Panc1 (cell line): ENCODE measurements at regions not wholly inside any gene's neighbourhood (a gene's known extent, or its start where the extent isn't known, plus 50 kb on each side); places are given as distances from the start of the nearest gene placed in this dataset.

ENCODE experiments used
- ATAC-seq: fragments of 200-7000 bp; cut with Tn5 transposase; 2 replicates; pipeline ENCODE4 v1.9.1; 2020; ENCODE audit warnings: mild to moderate bottlenecking, moderate library complexity
- BruUV-seq: library from RNA; stranded (reverse); fragments of 400-500 nt; replicated peaks from 2 replicates; lab custom pipeline; 2021; lab: Mats Ljungman, UMichigan
- CTCF ChIA-PET: fragments of 300-600 bp; sonication (Branson Sonifier 250); formaldehyde crosslinking; loops from one replicate; lab custom pipeline; 2022; ENCODE audit warnings: antibody characterized with exemption; lab: Charles Lee
- POLR2A ChIA-PET: fragments of 300-600 bp; sonication (Branson Sonifier 250); formaldehyde crosslinking; loops from one replicate; lab custom pipeline; 2022; ENCODE audit warnings: antibody characterized with exemption; lab: Charles Lee
- DNase-seq: peaks from one replicate; pipeline ENCODE4 v3.0.0-alpha.2; 2010; ENCODE audit warnings: low read depth, low spot score
- H3K27ac ChIP-seq: 2 replicates; pipeline ENCODE4 v1.5.1; 2011; ENCODE audit warnings: mild to moderate bottlenecking, low read length, inconsistent platforms
- H3K27me3 ChIP-seq: fragments of 200-500 bp; sonication (Bioruptor generic); 2 replicates; pipeline ENCODE4 v1.6.0; 2014; ENCODE audit warnings: low read length, inconsistent platforms; ENCODE audit not compliant: control insufficient read depth, insufficient read depth
- H3K36me3 ChIP-seq: fragments of 200-500 bp; sonication (Bioruptor generic); 2 replicates; pipeline ENCODE4 v1.5.1; 2014; ENCODE audit warnings: inconsistent platforms, mild to moderate bottlenecking, low read length, moderate library complexity; ENCODE audit not compliant: control insufficient read depth, insufficient read depth
- H3K4me1 ChIP-seq: 2 replicates; pipeline ENCODE4 v1.5.1; 2011; ENCODE audit warnings: inconsistent platforms, mild to moderate bottlenecking, low read length, moderate library complexity; ENCODE audit not compliant: control insufficient read depth, insufficient read depth
- H3K4me3 ChIP-seq, 2 experiments: 2 replicates each; pipeline ENCODE4 v1.5.1; 2011 to 2012; ENCODE audit warnings: low read depth in 2 of 2, low read length in 2 of 2, mild to moderate bottlenecking in 2 of 2, inconsistent platforms in 1 of 2, moderate library complexity in 1 of 2
- H3K9me3 ChIP-seq: fragments of 200-500 bp; sonication (Bioruptor generic); 2 replicates; pipeline ENCODE4 v1.5.1; 2014; ENCODE audit warnings: low read depth, mild to moderate bottlenecking, inconsistent platforms, low read length, moderate library complexity; ENCODE audit not compliant: control insufficient read depth, insufficient read depth
- POLR2AphosphoS5 ChIP-seq: IDR thresholded peaks from 2 replicates; pipeline ENCODE4 v1.6.1; 2012; ENCODE audit warnings: mild to moderate bottlenecking, low read depth, low read length, moderate library complexity
- SIN3A ChIP-seq: IDR thresholded peaks from 2 replicates; pipeline ENCODE4 v1.6.1; 2012; ENCODE audit warnings: low read depth, mild to moderate bottlenecking, low read length, moderate library complexity, borderline replicate concordance; ENCODE audit not compliant: insufficient read depth
- TCF7L2 ChIP-seq: IDR thresholded peaks from 2 replicates; pipeline ENCODE4 v1.6.1; 2011; ENCODE audit warnings: mild to moderate bottlenecking, low read depth, low read length, inconsistent platforms
- in situ Hi-C: cut with HindIII; loops from 2 replicates; pipeline ENCODE4 v1.10.0; 2016; ENCODE audit warnings: low sequenced_read_pairs, low pct_unique_long_range_greater_than_20kb
- intact Hi-C: fragments of 100-400 bp; cut with micrococcal nuclease; formaldehyde crosslinking; loops from one replicate; pipeline ENCODE4 v1.10.0; 2022; ENCODE audit not compliant: unreplicated experiment
- TF ChIP-seq, protein P1 (sequence below): fragments of 450-650 bp; IDR thresholded peaks from 2 replicates; pipeline ENCODE4 v1.5.1; 2017; ENCODE audit warnings: mild to moderate bottlenecking
- TF ChIP-seq, protein P2 (sequence below), 2 experiments: IDR thresholded peaks; 2 replicates each; pipeline ENCODE4 v1.6.1; 2011 to 2012; ENCODE audit warnings: low read depth in 2 of 2, control low read depth in 1 of 2, low read length in 1 of 2, mild to moderate bottlenecking in 1 of 2, moderate library complexity in 1 of 2; ENCODE audit not compliant: insufficient read depth in 1 of 2

- H3K27me3 ChIP-seq, result no peaks in the 10 kb centered on the region
- intact Hi-C loops (no loop called here), in situ Hi-C loops (no loop called here)
- no peak for TF ChIP-seq POLR2AphosphoS5
- no peak for TF ChIP-seq TCF7L2
- TF ChIP-seq, protein P1, sequence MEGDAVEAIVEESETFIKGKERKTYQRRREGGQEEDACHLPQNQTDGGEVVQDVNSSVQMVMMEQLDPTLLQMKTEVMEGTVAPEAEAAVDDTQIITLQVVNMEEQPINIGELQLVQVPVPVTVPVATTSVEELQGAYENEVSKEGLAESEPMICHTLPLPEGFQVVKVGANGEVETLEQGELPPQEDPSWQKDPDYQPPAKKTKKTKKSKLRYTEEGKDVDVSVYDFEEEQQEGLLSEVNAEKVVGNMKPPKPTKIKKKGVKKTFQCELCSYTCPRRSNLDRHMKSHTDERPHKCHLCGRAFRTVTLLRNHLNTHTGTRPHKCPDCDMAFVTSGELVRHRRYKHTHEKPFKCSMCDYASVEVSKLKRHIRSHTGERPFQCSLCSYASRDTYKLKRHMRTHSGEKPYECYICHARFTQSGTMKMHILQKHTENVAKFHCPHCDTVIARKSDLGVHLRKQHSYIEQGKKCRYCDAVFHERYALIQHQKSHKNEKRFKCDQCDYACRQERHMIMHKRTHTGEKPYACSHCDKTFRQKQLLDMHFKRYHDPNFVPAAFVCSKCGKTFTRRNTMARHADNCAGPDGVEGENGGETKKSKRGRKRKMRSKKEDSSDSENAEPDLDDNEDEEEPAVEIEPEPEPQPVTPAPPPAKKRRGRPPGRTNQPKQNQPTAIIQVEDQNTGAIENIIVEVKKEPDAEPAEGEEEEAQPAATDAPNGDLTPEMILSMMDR, result no peak
- TF ChIP-seq, protein P2, sequence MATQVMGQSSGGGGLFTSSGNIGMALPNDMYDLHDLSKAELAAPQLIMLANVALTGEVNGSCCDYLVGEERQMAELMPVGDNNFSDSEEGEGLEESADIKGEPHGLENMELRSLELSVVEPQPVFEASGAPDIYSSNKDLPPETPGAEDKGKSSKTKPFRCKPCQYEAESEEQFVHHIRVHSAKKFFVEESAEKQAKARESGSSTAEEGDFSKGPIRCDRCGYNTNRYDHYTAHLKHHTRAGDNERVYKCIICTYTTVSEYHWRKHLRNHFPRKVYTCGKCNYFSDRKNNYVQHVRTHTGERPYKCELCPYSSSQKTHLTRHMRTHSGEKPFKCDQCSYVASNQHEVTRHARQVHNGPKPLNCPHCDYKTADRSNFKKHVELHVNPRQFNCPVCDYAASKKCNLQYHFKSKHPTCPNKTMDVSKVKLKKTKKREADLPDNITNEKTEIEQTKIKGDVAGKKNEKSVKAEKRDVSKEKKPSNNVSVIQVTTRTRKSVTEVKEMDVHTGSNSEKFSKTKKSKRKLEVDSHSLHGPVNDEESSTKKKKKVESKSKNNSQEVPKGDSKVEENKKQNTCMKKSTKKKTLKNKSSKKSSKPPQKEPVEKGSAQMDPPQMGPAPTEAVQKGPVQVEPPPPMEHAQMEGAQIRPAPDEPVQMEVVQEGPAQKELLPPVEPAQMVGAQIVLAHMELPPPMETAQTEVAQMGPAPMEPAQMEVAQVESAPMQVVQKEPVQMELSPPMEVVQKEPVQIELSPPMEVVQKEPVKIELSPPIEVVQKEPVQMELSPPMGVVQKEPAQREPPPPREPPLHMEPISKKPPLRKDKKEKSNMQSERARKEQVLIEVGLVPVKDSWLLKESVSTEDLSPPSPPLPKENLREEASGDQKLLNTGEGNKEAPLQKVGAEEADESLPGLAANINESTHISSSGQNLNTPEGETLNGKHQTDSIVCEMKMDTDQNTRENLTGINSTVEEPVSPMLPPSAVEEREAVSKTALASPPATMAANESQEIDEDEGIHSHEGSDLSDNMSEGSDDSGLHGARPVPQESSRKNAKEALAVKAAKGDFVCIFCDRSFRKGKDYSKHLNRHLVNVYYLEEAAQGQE (IDR thresholded peaks at IDR 0.05; ENCODE audit: insufficient read depth in 1 of 2, low read depth in 2 of 2, low read length in 1 of 2), result no peak
- no peak for TF ChIP-seq SIN3A
- BruUV-seq, result no TSS peak
- ChIA-PET POLR2A (no interaction called here), CTCF (no interaction called here)
- no peak overlapping the region for H3K4me3 ChIP-seq
- ATAC-seq (no peak), DNase-seq (no peak)
- no peak overlapping the region for H3K27ac ChIP-seq
- H3K36me3 ChIP-seq, result no peaks in the 10 kb centered on the region
- H3K4me1 ChIP-seq, result no peaks in the 10 kb centered on the region
- no peaks in the 10 kb centered on the region for H3K9me3 ChIP-seq
Measured at GRCh38 chr3:18137958-18138357, 287.2 kb downstream of the SATB1 start.

GRCh38 chr3:18135060-18135814 lies 289.9 kb downstream of the SATB1 start:
- ATAC-seq, result no peak
- POLR2A ChIA-PET, result no interaction called here
- intact Hi-C loops (no loop called here), in situ Hi-C loops (no loop called here)
- DNase-seq, result no peak
- H3K27ac ChIP-seq, result no peak overlapping the region
- CTCF ChIA-PET, result no interaction called here
- no peaks in the 10 kb centered on the region for H3K4me1 ChIP-seq
- H3K9me3 ChIP-seq, result no peaks in the 10 kb centered on the region
- H3K36me3 ChIP-seq, result no peaks in the 10 kb centered on the region
- no peaks in the 10 kb centered on the region for H3K27me3 ChIP-seq
- no peak overlapping the region for H3K4me3 ChIP-seq
- TF ChIP-seq SIN3A (no peak), POLR2AphosphoS5 (no peak)
- TF ChIP-seq, protein P2 (IDR thresholded peaks at IDR 0.05; ENCODE audit: insufficient read depth in 1 of 2, low read depth in 2 of 2, low read length in 1 of 2), result no peak
- BruUV-seq, result no TSS peak
